Stimulated activated CD4-positive, alpha-beta T cell treated with anti-CD3 and anti-CD28 coated beads, Interleukin-4, amount 100 ng/mL, for 24 hours (primary cell): ENCODE measurements at regions not wholly inside any gene's neighbourhood (a gene's known extent, or its start where the extent isn't known, plus 50 kb on each side); places are given as distances from the start of the nearest gene placed in this dataset.

Source experiments
- DNase-seq: peaks from one replicate; pipeline ENCODE4 v3.0.0-alpha.2; 2020

DNA sequence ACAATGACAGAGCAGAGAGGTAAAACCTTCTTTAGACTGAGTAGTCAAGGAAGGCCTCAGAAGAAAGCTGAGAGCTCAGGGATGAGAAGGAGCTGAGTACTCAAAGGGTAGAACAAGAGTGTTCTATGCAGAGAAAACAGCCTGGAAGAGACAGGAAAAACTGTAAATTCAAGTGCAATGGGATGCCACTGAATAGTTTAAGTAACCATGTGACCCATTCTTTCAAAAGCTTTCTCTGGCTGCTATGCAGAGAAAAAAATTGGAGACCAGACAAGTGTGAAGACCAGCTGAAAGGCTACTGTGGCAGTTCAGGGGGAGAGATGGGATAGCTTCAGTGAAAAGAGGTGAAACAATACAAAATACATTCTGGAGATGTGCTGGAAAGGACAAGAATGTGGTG, 61.3 kb upstream of the RNF38 start:
- DNase-seq: no peak

DNA sequence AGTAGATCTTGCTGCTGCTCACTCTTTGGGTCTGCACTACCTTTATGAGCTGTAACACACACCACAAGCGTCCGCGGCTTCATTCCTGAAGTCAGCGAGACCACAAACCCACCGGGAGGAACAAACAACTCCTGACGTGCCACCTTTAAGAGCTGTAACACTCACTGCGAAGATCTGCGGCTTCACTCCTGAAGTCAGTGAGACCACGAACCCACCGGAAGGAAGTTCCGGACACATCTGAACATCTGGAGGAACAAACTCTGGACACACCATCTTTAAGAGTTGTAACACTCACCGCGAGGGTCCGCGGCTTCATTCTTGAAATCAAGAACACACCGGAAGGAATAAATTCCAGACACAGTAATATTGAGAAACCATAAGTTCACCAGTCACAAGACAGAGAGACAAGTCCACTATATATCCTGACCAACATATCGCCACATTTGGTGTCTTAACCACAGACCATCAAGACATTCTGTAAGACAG, 58.4 kb upstream of the RNF38 start:
- peak; percentile 69 for DNase-seq

DNA sequence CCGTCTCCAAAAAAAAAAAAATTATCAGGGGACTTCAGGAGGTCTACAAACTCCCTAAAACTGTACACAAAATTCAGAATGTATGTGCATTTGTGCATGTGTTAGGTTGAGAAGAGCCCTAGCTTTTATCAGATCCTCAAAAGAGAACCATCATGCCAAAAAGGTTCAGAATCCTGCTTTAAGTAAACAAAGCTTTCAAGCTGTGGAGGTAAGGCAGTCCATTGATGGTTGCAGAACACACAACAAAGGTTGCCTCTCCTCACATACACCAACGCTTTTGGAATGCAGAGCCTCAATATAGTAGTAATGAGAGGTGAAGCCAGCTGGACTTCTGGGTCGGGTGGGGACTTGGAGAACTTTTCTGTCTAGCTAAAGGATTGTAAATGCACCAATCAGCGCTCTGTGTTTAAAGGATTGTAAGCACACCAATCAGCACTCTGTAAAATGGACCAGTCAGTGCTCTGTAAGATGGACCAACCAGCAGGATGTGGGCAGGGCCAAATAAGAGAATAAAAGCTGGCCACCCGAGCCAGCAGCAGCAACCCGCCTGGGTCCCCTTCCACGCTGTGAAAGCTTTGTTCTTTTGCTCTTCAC, 57.9 kb upstream of the RNF38 start:
- no peak for DNase-seq

DNA sequence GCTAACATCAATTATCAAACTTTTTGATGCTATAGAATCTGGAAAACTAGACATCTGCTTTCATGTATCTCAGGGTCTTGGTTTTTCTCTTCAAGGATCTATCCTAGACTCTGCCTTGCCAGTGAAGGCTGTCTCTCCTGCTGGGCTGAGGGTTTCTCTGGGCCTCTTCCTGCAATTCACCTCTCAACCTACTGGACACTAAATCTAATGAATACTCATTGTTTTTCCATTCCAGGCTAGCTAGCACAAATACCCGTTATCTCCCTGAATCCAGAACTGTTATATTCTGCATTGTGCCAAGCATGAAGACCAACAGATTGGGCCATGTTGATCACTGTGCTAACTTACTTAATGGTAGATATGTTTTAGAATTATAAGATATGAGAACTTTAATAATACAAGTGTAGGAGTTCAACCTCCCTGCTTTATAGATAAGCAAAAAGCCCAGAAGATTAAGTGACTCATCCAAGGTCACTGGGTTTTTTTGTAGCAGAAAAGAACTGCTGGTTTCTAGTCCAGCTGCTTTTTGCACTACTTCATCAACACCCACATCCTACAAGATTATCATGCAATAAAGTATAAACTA, 56.5 kb upstream of the RNF38 start:
- no peak for DNase-seq

DNA sequence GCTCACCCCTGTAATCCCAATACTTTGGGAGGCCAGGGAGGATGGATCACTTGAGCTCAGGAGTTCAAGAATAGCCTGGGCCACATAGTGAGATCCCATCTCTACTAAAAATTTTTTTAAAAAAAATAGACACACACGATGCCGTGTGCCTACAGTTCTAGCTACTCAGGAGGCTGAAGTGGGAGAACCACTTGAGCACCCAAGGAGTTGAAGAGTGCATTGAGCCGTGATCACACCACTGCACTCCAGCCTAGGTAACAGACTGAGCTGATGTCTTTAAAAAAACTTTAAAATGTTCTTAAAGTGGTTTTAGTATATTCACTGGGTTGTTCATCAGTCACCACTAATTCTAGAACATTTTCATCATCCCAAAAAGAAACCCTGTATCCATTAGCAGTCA, 51.9 kb upstream of the RNF38 start:
- no peak for DNase-seq

DNA sequence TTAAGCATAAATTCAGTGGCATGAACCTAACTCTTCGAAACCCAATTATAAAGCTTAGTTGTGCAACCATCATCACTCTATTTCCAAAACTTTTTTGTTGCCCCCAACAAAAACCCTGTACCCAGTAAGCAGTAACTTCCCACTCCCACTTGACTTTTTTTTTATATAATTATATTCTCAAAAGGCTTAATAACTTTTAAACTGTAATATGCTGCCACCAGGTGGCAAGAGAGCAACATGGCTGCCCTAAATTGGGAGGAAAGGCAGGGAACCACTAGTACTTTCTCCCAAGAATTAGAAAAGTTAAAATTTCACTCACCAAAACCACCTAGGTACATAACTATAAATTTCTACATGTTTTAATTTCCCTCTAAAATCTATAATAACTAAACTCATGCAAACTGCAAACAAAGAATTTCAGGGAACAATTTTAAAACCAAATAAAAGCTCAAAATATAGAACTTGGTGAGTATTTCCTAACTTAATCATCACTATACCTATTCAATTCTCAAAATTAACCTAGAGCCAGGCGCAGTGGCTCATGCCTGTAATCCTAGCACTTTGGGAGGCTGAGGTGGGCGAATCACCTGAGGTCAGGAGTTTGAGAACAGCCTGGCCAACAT, 50.2 kb upstream of the RNF38 start:
- peak; percentile 27 for DNase-seq
